Occipital lobe (tissue), 1 donor: ENCODE measurements at regions not wholly inside any gene's neighbourhood (a gene's known extent, or its start where the extent isn't known, plus 50 kb on each side); places are given as distances from the start of the nearest gene placed in this dataset.
A peak's percentile ranks its signal among the peaks of the same experiment; 100 is the strongest.

Experiments used
- DNase-seq: peaks from one replicate; lab custom pipeline; 2025; lab: John Stamatoyannopoulos, UW

DNA sequence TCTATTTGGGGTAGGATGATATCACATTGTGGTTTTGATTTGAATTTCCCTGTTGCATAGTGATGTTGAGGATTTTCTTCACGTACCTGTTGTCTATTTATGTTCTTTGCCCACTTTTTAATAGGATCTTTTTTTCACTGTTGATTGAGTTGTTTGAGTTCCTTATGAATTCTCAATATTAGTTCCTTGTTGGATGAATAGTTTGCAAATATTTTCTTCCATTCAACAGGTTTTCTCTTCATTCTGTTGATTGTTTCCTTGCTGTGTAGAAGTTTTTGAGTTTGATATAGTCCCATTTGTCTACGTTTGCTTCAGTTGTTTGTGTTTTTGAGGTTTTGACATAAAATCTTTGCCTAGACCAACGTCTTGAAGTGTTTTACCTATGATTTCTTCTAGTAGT is 369.5 kb upstream of the CAMK1G start:
- DNase-seq: no peak

DNA sequence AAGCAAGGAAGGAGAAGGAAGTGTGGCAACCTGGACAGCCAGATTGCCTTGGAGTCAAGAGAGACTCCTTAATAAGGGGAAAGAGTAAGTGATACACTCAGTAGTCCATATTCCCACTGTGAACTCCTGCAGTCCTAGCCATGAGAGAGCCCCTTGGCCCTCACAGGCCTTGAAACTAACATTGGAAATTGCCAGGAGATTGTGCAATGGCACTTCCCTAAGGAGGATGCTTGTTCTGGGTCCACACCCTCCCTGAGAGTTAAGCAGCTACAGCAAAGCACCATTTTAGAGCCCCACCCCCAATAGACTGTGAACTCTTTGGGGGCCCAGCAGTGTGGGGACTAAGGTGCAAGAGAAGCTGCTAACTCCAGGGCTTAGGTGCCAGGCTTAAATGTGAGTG is 367.7 kb upstream of the CAMK1G start:
- no peak for DNase-seq

DNA sequence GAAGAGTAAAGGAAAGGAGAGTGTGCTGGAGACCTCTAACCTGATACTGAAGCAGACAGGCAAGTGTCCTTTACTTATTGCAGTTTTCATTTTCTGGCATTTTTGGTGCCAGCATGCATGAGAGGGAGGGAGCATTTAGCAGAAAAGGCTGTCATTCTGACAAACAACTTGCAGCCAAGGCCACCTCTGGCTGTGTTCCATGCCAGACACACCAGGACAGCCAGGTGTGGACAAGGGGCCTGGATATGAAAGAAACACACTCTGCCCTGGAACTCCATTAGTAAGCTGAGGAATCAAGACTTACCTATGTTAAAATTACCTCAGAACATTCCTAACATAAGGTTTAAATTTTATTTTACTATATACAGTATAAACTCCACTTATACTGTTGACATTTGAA is 365.4 kb upstream of the CAMK1G start:
- DNase-seq: no peak

DNA sequence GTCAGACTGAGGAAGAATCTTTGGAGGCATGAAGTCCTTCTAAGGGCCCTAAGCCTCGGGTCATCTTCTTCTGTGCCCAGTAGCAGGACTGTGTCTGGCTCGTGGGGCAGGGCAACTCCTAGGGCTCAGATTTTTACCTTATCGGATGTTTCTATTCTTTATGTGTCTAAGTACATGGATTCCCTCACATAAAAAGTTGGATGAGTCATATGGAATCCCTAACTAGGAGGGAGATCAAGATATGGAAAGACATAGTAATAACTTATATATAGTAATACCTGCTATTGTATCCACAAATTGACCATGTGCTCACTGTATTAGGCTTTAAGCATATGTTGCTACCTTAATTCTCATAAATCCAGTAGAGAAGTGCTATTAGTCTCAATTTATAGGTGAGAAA is 364.5 kb upstream of the CAMK1G start:
- DNase-seq: no peak

DNA sequence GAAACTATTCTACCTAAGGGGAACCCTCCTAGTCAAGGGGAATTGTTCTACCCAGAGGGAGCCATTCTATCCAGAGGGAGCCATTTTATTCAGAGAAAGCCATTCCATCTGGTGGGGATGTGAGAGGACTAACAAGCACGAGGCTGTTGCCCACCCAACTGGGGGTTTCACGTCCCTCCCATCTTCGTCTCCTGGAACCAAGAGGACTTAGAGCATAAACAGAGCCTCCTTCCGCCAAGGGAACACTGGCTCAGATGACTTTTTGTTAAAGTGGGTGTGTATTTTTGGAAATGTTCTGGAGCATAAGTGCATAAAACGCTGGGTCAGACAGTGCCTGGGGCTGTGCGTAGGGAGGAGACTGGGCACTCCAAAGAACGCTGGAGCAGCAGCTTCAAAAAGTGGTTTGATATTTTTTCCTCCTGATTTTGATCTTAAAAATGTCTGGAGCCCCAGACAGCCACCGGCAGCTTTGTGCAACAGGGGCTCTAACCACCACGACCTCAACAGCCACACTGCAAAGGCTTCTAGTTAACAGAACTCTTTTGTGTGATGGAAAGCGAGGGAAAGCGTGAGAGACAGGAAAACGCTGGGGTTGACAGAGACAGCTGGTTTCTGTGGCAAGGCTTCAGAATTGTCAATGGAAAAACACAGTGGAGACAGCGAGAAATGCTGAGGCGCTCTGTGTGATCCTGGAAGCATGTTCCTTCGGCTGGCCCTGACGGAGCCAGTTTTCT is 363.6 kb upstream of the CAMK1G start:
- DNase-seq: peak; percentile 46

DNA sequence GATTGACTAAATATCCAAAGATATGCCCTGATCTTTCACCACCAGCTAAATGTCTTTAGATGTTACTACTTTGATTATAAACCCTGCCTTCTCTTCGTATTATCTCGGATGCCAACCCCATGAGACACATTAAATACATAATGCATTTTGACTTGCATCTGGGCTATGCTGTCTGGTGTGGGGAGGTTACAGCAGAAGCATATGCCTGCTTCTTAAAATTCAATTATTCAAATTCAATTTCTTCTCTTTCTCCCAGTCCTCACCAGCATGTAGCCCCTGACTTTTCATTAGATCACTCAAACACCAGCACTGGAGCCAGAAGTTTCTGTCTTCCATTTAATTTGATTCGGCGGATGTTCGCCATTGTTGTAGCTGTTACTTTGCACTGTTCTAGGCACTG is 360.7 kb upstream of the CAMK1G start:
- no peak for DNase-seq

DNA sequence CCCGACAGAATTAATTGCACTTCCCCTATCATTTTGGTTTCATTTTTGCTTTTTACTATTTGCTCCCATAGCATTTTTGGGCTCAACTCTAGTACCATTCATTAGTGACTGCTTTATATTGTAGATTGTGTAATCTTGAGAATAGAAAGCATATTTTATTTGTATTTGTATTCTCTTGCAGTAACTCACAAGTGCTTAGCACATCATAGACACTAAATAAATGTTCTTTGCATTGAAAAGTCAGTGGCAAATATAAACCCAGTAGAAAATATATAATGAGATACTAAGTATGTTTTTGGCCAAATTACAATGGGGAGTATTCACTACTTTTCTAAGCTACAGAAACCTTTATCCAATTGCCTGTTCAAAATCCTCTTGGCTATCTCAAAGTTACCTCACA is 359.7 kb upstream of the CAMK1G start:
- no peak for DNase-seq

DNA sequence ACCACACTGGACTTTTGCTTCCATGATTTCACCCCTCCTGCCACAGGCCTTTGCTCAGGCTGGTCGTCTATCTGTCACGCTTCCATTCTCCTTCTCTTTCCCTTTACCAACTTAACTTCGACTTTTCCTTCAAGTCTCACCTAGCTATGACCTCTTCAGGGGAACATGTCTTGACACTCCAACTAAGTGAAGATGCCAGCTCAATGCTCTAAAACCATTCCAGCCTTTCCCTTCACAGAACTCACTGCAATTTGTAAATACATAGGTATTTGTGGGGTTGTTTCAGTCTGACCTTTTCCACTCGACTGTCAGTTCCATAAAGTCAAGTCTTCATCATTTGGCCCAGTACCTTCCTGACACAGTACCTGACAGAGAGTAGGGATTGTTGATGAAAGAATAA is 358.6 kb upstream of the CAMK1G start:
- DNase-seq: no peak

DNA sequence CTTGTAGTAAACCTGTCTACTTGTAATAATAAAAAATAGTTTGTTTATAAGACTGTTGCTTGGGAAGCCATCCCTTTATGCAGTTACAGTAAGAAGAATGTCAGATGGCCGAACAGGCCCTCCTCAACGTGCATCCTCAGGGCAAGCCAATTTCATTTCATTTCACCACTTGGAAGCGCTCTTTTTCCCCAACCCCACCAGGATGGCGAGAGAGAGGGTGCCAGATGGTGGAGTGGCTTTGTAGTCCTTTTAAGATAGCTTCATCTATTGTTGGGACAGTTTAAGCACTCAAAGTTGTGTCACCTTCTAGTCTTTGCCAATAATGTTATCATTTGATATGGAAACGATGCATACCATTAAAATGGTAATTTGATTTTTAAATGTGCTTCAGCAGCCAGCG is 356.3 kb upstream of the CAMK1G start:
- DNase-seq: no peak

DNA sequence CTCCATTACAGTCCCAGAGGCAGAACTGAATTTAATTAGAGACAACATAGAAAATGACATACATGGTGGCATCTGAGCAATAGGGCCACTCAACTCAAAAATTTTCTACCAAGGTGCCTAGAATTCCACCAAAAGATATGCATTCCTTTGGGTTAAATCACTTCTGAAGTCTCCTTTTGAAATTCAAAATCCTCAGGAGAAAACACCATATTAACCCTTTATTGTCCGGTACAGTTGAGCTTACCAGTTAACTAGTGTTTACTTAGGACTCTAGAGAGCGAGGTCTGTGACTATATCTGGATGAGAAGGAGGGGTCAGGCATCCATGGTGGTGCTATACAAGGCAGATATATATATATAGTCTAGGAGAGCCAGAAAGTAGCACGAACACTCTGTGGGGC is 355.6 kb upstream of the CAMK1G start:
- DNase-seq: no peak

DNA sequence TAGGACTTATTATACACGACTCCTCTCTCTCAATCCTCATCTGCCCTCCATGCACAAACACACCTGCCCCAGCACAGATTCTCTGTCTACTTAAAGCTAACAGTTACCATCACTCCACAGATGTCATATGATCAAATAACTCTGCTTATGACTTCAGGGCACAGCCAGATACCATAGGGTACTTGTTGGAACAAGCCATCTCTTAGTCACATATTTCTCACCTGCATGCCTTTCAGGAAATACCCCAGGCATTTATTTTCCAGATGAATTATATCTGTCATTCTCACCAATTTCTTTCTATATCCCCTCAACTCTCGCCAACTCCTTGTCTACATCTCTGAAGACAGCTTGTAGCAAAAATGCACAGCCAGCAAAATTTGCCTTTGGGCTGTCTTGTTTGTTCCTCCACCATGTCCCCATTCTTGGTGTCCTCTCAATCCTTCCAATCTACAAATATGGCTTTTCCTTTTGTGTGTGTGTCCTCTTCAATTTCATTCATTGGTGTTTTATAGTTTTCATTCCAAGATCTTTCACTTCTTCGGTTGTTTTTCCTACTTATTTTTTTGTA is 353.9 kb upstream of the CAMK1G start:
- DNase-seq: no peak

DNA sequence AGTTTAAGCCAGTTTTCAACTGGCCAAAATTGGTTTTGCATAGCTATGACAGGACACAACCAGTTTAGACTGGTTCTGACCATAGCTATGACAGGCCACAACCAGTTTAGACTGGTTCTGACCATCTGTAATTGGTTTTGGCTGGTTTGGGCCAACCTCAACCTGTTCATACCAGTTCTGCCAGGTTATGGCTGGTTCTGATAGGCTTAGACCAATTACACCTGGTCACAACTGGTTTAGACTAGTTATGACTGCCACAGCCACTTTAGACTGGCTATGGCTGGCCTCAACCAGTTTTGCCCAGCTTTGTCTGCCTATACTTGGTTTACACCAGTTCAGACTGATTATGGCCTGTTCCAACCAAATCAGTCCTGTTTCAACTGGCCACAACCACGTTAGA is 353.2 kb upstream of the CAMK1G start:
- DNase-seq: no peak

DNA sequence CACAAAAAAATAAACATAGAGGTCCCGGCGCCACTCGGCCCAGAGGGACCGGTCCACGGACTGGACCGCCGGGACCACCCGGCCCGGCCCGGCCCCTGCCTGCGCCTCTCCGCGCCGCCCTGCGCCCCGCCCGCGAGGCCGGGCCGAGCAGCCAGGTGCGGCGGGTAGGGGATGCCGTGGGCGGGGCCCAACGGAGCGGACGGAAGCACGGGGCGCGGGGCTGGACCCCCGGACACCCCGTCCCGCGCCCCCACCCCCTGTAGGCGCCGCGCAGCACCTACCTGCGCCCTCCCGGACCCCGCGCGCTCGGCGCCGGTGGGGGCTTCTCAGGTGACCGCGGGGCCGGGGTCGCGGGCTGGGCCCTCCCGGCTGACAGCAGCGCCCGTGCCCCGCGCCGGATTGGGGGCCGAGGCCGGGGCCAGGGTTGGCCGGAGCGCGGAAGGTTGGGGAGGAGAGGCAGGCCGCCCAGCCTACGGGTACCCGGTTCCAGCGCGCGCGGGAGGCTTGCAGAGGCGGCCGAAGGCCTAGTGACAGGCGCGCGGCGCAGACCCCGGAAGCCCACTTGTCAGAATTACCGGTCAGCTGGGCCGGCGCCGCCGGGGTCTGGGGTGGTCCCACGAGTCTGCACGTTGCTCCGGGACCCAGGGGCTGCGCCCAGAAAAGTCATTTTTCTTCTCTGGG is 351.9 kb upstream of the CAMK1G start:
- no peak for DNase-seq

DNA sequence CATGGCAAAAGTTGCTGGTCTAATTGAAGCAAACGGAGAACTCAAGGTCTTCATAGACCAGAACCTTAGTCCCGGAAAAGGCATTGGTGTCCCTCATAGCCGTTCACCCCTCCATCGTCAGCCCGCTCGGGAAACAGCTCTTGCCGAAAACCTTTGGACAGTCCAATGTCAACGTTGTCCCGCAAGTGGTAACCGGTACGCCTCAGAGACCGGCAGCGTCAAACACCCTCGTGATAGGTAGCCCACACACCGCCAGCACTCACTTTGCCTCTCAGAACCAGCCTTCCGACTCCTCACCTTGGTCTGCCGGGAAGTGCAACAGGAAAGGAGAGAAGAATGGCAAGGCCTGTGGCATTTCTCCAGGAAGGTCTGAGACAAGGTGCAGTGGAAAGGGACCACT is 351.3 kb upstream of the CAMK1G start:
- DNase-seq: no peak

DNA sequence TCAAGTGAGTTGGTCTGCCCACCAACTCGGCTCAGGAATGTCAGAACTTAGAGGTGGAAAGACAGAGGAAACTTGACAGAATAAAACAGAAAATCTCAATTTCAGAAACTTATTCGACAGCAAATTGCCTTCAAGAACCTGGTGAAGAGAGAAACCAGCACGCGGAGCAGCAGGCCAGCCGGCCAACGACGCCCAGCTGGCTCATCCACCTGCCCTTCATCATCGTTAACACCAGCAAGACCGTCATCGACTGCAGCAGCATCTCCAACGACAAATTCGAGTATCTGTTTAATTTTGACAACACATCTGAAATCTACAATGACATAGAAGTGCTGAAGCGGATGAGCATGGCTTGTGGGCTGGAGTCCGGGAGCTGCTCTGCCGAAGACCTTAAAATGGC is 350.8 kb upstream of the CAMK1G start:
- no peak for DNase-seq

DNA sequence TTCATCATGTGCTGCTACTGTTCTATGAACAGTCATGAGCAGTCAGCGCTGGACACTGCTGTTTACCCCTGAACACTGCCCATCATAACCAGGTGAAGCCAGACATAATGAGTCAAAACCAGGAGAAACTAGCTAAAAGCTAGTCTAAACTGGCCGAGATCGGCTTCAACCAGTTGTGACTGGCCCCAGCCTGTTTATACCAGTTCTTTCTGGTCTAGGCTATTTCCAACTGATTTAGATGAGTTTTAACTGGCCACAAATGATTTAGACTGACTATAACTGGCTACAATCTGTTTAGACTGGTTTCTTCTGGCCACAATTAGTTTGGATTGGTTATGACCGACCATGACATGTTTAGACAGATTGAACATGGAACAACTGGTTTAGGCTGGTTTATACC is 348.3 kb upstream of the CAMK1G start:
- DNase-seq: no peak

DNA sequence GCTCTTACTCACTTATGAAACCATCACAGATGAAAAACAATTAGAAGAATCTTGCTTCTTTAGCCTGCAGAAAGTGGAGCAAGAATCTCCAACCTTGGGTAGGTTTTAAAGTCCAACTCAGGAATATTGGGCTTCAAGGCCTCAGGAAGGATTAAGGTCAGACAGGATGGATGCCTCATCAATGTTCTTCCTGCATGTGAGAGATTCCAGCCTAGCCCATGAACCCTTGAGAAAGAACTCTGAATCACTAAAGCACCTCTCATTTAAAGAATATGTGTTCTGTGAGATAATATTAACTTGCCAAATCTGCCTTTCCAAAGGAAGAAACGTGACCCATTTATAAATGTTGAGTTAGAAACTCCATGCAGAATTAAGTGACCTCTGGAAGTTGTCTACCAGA is 345.2 kb upstream of the CAMK1G start:
- DNase-seq: no peak

DNA sequence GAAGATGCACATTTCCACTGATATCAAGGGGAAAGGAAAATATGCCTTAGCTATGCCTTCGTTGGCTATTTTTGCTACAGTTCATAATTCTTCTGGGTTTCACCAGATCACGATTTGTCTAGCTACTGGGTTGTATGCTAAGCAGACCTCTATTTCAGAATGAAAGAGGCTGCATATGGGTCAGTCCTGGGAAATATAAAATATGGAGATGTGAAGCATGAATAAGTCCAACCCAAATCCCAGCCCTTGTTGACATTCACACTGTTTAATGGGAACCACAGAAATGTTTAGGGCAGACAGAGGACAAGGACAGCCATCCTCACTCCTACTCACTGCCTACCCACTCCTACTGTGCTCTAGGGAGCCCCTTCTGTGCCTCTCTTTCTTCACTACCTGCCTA is 343.2 kb upstream of the CAMK1G start:
- DNase-seq: no peak

DNA sequence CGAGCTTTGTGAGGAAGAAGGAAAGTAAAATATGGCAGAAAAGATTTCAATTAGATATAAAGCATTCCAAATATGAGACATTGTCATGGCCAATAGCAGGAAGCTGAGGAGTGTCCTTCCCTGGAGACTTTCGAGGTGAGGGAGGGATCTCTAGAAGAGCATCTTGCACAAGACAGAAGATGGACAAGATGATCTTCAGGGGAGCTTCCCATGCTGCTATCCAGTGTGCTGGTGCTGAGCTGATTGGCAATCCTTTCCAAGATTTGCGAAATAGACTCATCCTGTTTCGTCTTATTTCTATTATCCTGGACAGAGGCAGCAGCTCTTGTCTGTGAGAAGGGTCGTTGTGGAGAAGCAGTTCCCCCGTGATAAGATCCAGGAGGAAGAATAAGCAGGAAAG is 342.0 kb upstream of the CAMK1G start:
- no peak for DNase-seq

DNA sequence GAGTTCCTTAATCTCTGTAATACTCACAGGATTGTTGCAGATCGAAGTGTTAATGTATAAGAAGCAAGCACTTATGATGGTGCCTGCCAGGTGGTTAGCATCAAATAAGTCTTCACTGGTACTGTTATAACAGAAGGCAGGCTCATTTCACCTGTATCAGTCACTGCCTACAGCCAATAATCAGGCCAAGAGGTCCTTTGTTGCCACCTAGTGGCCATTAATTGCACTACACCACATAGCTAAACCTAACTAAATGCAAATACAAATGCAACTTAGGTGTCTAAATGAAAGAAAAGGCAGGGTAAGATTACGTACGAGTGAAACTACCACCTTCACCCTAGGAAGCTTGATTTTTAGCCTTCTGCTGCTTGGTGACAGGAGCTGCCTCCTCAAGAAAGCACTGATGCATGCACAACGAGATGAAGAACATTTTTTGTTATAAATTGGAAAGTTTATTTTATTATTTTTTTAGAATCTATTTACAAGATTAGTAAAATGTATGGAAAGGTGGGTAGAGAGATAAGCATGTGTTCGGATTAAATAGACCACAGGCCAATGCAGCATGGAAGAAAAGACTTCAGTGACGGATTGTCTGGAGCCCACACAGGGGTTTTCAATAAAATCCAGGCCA is 334.8 kb upstream of the CAMK1G start:
- DNase-seq: peak; percentile 5

DNA sequence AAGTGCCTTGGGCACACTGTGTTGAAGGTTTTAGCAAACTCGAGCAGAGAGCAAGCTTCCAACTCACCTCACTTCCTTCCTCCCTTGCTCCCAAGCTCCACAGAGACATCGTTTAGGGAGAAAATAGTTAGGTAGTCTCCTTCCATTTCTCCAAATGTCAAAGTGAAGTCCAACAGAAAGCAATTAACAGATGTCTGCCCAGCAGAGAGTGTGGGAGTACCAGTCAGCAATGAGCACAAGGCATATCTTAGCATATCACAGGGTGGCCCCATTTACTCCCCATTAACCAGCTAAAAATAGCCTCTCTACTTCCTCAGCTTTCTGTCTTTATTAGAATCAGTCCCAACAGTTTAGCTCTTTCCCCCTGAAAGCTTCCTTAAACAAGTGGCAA is 334.2 kb upstream of the CAMK1G start:
- DNase-seq: no peak

DNA sequence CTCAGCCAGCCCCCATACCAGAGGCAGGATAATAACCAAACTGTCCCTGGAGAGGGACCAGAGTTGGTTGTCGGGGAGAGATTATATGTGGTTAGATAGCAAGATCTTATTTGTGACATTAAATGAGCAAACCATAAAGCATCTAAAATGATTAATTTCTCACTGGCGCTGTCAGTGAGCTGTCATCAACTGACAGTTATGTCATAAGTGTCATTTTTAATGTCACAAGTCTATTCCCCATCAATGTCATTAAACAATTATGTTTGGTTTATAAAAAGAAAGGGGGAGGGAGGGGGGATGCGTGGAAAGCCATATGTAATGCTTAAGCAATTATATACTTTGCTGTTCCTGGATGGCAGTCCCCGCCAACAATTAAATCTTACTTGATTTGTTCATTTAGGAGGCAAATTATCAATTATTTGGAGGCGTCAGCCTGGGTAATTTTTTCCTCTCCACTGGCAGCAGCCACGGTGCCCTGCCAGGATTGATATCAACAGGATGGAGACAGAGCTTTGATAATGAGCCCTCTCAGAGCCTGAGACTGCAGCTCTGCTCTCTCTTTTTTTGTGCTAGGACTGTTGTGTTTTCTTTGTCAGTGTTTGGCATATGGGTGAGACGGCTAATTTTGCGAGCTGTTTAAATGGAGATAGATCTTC is 333.6 kb upstream of the CAMK1G start:
- no peak for DNase-seq
